ENCODE measurements at regions not wholly inside any gene's neighbourhood (a gene's known extent, or its start where the extent isn't known, plus 50 kb on each side); places are given as distances from the start of the nearest gene placed in this dataset.

DNA sequence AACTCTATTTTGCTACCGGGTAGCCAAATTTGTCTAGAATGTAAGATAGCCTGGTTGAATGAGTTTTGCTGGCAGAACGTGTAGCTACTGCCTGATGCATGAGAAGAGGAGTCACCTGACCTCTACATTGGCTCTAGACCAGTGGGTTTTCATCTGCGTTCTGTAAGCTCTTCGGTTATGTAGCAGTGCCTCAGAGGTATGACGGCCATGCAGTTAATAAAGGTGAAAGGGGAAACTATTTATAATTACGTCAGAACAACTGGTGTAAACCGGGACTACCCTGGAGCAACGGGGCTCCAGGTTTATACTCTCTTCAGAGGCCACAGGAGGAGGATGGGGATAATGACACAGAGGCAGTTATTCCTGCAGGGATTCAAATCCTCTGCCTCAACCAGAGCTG lies 173.4 kb upstream of the KITLG start:
- no peaks in the 10 kb centered on the region for H3K27me3 Mint-ChIP-seq (ENCODE audit: insufficient read depth)
- H3K4me3 Mint-ChIP-seq = no peak overlapping the region
- H3K9me3 Mint-ChIP-seq = no peaks in the 10 kb centered on the region

DNA sequence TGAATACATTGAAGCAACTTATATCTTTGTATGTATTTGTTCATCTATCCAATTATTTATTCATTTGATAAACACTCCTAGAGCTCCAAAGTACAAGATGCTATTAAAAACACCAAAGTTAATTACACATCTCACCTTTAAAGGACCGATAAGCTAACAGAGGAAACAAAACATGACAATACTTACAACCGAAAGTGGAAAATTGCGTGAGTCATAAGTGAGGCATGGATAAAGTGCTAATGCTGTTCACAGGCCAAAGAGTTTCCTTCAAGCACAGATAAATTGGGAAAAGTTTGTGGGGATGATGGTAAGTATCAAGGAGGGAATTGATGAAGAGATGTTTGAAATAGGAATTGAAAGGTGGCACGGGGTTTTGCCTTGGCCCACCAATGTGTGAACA lies 172.8 kb upstream of the KITLG start:
- no peak overlapping the region for H3K27ac ChIP-seq (ENCODE audit: low read depth, low read length)
- H3K27me3 Mint-ChIP-seq (ENCODE audit: insufficient read depth) = no peaks in the 10 kb centered on the region
- WGBS, 2 experiments (ENCODE audit: insufficient coverage in 1 of 2, insufficient read length in 1 of 2) = 98 to 100% methylated on average over 1 to 4 of the region's 4 CpGs
- H3K27ac Mint-ChIP-seq = no peak overlapping the region
- TF ChIP-seq, protein P1, sequence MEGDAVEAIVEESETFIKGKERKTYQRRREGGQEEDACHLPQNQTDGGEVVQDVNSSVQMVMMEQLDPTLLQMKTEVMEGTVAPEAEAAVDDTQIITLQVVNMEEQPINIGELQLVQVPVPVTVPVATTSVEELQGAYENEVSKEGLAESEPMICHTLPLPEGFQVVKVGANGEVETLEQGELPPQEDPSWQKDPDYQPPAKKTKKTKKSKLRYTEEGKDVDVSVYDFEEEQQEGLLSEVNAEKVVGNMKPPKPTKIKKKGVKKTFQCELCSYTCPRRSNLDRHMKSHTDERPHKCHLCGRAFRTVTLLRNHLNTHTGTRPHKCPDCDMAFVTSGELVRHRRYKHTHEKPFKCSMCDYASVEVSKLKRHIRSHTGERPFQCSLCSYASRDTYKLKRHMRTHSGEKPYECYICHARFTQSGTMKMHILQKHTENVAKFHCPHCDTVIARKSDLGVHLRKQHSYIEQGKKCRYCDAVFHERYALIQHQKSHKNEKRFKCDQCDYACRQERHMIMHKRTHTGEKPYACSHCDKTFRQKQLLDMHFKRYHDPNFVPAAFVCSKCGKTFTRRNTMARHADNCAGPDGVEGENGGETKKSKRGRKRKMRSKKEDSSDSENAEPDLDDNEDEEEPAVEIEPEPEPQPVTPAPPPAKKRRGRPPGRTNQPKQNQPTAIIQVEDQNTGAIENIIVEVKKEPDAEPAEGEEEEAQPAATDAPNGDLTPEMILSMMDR (conservative IDR thresholded peaks at IDR 0.05) = no peak
- H3K4me1 Mint-ChIP-seq = no peaks in the 10 kb centered on the region
- H3K9ac ChIP-seq (ENCODE audit: extremely low read depth, low read length, poor library complexity, severe bottlenecking) = no peak overlapping the region
- no peaks in the 10 kb centered on the region for H3K36me3 ChIP-seq (ENCODE audit: control insufficient read depth, insufficient read depth, low read length)
- no peaks in the 10 kb centered on the region for H3K4me1 ChIP-seq (ENCODE audit: control insufficient read depth, insufficient read depth, low read length)
- no peaks in the 10 kb centered on the region for H3K9me3 Mint-ChIP-seq
- DNase-seq = no peak
- H3K4me3 Mint-ChIP-seq = no peak overlapping the region
- no peaks in the 10 kb centered on the region for H3K27me3 ChIP-seq (ENCODE audit: control insufficient read depth, insufficient read depth, low read length, poor library complexity, severe bottlenecking)
- H3K36me3 Mint-ChIP-seq (ENCODE audit: low read depth) = no peaks in the 10 kb centered on the region
- no peaks in the 10 kb centered on the region for H3K9me3 ChIP-seq (ENCODE audit: control insufficient read depth, low read length)
- H3K4me3 ChIP-seq (ENCODE audit: low read length) = no peak overlapping the region

More for the DNA sequence above, 173.4 kb upstream of the KITLG start:
- no peak for DNase-seq
- WGBS, 2 experiments (ENCODE audit: insufficient coverage in 1 of 2, insufficient read length in 1 of 2) = 89 to 93% methylated on average over 8 of the region's 8 CpGs
- H3K36me3 Mint-ChIP-seq (ENCODE audit: low read depth) = no peaks in the 10 kb centered on the region
- Histone ChIP-seq H3K9ac (ENCODE audit: extremely low read depth, low read length, poor library complexity, severe bottlenecking) (no peak overlapping the region), H3K4me3 (ENCODE audit: low read length) (no peak overlapping the region), H3K9me3 (ENCODE audit: control insufficient read depth, low read length) (no peaks in the 10 kb centered on the region), H3K36me3 (ENCODE audit: control insufficient read depth, insufficient read depth, low read length) (no peaks in the 10 kb centered on the region), H3K27ac (ENCODE audit: low read depth, low read length) (no peak overlapping the region), H3K27me3 (ENCODE audit: control insufficient read depth, insufficient read depth, low read length, poor library complexity, severe bottlenecking) (no peaks in the 10 kb centered on the region), H3K4me1 (ENCODE audit: control insufficient read depth, insufficient read depth, low read length) (no peaks in the 10 kb centered on the region)
- no peak overlapping the region for H3K27ac Mint-ChIP-seq
- no peaks in the 10 kb centered on the region for H3K4me1 Mint-ChIP-seq
- TF ChIP-seq, protein P1 (conservative IDR thresholded peaks at IDR 0.05) = no peak

DNA sequence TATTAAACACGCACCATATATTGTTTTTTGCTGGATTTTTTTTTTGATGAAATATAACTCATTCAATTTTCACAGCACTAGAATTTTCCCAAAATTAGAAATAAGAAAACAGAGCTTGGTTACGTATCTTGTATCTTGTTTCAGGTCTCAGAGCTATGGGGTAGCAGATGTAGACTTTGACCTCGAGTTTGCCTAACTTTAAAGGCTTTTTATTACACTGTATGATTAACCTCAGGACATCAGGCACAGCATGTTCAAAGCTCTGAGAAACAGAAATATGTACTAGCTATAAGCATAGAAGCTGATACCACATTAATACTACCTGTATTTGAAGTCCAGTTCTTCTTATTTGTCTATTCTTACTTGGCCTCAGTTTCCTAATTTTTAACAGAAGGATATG lies 171.9 kb upstream of the KITLG start:
- no peak overlapping the region for H3K27ac ChIP-seq (ENCODE audit: low read depth, low read length)
- no peak overlapping the region for H3K4me3 Mint-ChIP-seq
- no peaks in the 10 kb centered on the region for H3K9me3 ChIP-seq (ENCODE audit: control insufficient read depth, low read length)
- H3K4me3 ChIP-seq (ENCODE audit: low read length) = no peak overlapping the region
- no peaks in the 10 kb centered on the region for H3K27me3 ChIP-seq (ENCODE audit: control insufficient read depth, insufficient read depth, low read length, poor library complexity, severe bottlenecking)
- TF ChIP-seq, protein P1 (conservative IDR thresholded peaks at IDR 0.05) = no peak
- 86 to 95% methylated on average over 2 of the region's 3 CpGs for WGBS, 2 experiments (ENCODE audit: insufficient coverage in 1 of 2, insufficient read length in 1 of 2)
- DNase-seq = no peak
- H3K9me3 Mint-ChIP-seq = no peaks in the 10 kb centered on the region
- no peaks in the 10 kb centered on the region for H3K36me3 ChIP-seq (ENCODE audit: control insufficient read depth, insufficient read depth, low read length)
- no peaks in the 10 kb centered on the region for H3K4me1 ChIP-seq (ENCODE audit: control insufficient read depth, insufficient read depth, low read length)
- no peak overlapping the region for H3K27ac Mint-ChIP-seq
- no peaks in the 10 kb centered on the region for H3K27me3 Mint-ChIP-seq (ENCODE audit: insufficient read depth)
- no peak overlapping the region for H3K9ac ChIP-seq (ENCODE audit: extremely low read depth, low read length, poor library complexity, severe bottlenecking)
- no peaks in the 10 kb centered on the region for H3K4me1 Mint-ChIP-seq
- H3K36me3 Mint-ChIP-seq (ENCODE audit: low read depth) = no peaks in the 10 kb centered on the region
